GM12878 (cell line): ENCODE measurements at regions not wholly inside any gene's neighbourhood (a gene's known extent, or its start where the extent isn't known, plus 50 kb on each side); places are given as distances from the start of the nearest gene placed in this dataset.

Experiments
- CTCF ChIP-seq, 3 experiments: IDR thresholded peaks in 2 of 3; conservative IDR thresholded peaks in 1 of 3; 2 replicates each; pipeline ENCODE4 v1.5.1; 2011; ENCODE audit warnings: low read depth in 3 of 3, low read length in 3 of 3, mild to moderate bottlenecking in 3 of 3, control low read depth in 2 of 3, moderate library complexity in 2 of 3, inconsistent platforms in 1 of 3, mixed read lengths in 1 of 3; ENCODE audit not compliant: control insufficient read depth in 2 of 3, insufficient read depth in 1 of 3; ENCODE audit errors: extremely low read depth in 1 of 3
- EZH2 ChIP-seq: IDR thresholded peaks from 2 replicates; pipeline ENCODE4 v1.6.1; 2012; ENCODE audit warnings: low read depth, mild to moderate bottlenecking, control low read depth, inconsistent platforms, low read length, borderline replicate concordance; ENCODE audit not compliant: control insufficient read depth
- POLR2A ChIP-seq: IDR thresholded peaks from 2 replicates; pipeline ENCODE4 v1.6.1; 2011; ENCODE audit warnings: low read depth, mild to moderate bottlenecking, low read length
- POLR2AphosphoS5 ChIP-seq: IDR thresholded peaks from 2 replicates; pipeline ENCODE4 v1.6.1; 2011; ENCODE audit warnings: mild to moderate bottlenecking, low read length, inconsistent platforms
- STAT1 ChIP-seq: fragments of 450-650 bp; conservative IDR thresholded peaks from 2 replicates; pipeline ENCODE4 v1.6.1; 2014; ENCODE audit warnings: antibody characterized with exemption, mild to moderate bottlenecking
- STAT3 ChIP-seq: IDR thresholded peaks from 2 replicates; pipeline ENCODE4 v1.6.1; 2011; ENCODE audit warnings: low read depth, low read length, improper control_type of control experiment
- USF1 ChIP-seq: IDR thresholded peaks from 2 replicates; pipeline ENCODE4 v1.6.1; 2011; ENCODE audit warnings: borderline replicate concordance, low read depth, mild to moderate bottlenecking, moderate library complexity, mixed read lengths, low read length; ENCODE audit not compliant: insufficient read depth; ENCODE audit errors: extremely low read length
- YY1 ChIP-seq: IDR thresholded peaks from 2 replicates; pipeline ENCODE4 v1.6.1; 2011; ENCODE audit warnings: low read depth, mild to moderate bottlenecking, low read length
- ZBTB40 ChIP-seq: fragments of 450-650 bp; IDR thresholded peaks from 2 replicates; pipeline ENCODE4 v1.6.1; 2016; ENCODE audit warnings: mild to moderate bottlenecking, moderate library complexity, borderline replicate concordance

DNA sequence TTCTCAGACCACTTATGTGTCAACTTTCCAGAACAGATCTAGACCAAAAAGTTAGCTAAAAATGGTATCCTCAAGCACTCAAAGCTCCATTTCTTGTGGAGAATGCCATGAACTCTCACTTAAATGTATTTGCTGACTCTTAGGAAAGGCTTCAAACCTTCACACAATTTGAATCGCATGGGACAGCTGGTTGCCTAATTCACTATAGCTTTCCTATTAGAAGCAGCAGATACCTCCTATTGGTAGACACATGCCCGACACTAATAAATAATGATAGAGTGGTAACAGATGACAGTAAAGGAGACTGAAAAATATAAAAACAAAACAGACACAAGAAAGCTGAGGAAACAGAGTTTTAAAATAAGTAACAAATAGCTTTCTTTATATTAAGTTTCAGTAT, 818.5 kb downstream of the XPNPEP1 start:
- TF ChIP-seq ZBTB40 (no peak), STAT1 (no peak), STAT3 (no peak), POLR2A (no peak), POLR2AphosphoS5 (no peak), CTCF (IDR thresholded peaks at IDR 0.05 in 2 of 3, conservative IDR thresholded peaks at IDR 0.05 in 1 of 3; ENCODE audit: control insufficient read depth in 2 of 3, extremely low read depth in 1 of 3, insufficient read depth in 1 of 3, low read depth in 3 of 3, low read length in 3 of 3) (no peak), YY1 (no peak), USF1 (no peak), EZH2 (no peak)
